ENCODE measurements at regions not wholly inside any gene's neighbourhood (a gene's known extent, or its start where the extent isn't known, plus 50 kb on each side); places are given as distances from the start of the nearest gene placed in this dataset.

- DNase-seq: no peak
These were observed 334.1 kb downstream of the SHANK2 start for GRCh38 chr11:70918242-70918641.

DNA sequence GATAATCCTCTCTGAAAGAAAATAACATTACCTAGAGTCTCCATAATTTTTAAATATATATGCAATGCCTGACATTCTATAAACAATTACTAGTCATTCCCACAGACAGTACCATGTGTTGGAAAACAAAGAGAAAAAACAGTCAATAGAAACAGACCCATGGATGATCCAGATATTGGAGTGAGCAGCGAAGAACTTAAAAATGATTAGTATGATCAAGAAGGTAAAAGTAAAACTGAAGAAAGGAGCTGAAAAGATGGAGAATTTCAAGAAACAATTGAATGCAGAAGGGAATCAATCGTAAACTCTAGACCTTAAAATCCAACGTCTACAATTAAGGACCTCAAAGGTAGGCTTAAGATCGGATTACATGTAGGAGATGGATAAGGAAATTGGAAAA is 330.6 kb downstream of the SHANK2 start:
- no peak for DNase-seq

- no peak for DNase-seq
These were observed 328.3 kb downstream of the SHANK2 start for GRCh38 chr11:70924108-70924507.

GRCh38 chr11:70925238-70925637 is 327.1 kb downstream of the SHANK2 start:
- no peak for DNase-seq

DNA sequence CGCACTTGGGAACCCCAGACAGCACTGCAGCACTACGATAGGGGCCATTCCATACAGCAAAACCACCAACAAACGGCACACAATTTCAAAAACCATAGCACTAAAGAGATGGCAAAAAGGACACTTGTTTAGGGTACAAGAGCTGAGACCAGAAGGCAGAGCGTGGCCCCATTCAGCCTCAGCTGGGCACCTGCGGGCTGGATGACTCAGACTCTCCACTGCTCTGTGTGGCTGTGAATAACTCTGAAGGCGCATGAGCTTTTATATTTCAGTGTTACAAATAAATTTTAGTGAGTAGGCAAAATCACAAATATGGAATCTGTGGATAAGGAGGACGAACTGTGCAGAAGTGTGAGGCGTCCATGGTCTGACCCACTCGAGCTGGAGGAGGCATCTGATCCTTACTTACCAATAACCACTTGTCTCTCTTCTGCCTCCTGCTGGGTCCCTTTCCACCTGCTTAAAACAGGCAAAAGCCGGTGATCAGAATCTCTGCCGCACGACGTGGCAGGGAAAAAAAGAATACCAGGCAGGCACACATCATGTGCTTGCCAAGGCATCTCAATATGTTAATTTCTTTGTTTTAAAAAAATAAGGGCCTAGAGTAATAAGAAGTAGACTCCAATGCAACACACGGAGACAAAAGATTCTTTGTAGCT is 325.7 kb downstream of the SHANK2 start:
- no peak for DNase-seq

GRCh38 chr11:70928854-70929598 is 323.4 kb downstream of the SHANK2 start:
- no peak for DNase-seq

- no peak for DNase-seq
These were observed 322.2 kb downstream of the SHANK2 start for GRCh38 chr11:70930215-70930614.

DNA sequence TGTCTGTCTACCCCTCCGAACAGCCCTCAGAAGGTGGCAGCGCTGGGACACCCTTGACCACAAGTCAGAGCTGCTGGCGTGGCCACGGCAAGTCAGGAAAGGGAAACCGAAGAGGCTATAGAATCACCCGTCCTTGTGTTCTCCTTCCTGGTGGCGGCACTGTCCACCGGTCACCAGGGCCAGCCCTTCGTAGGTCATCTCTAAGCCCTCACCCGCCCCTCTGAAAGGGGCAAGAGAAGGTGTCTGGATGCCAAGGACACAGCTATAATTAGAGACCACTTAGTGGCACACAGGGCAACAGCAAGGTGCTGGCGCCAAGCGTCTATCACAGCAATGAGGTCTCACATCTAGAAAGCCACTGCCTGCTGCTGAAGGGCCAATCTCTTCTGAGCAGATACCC is 320.9 kb downstream of the SHANK2 start:
- no peak for DNase-seq

GRCh38 chr11:70933981-70934583 is 318.3 kb downstream of the SHANK2 start:
- DNase-seq: no peak

DNA sequence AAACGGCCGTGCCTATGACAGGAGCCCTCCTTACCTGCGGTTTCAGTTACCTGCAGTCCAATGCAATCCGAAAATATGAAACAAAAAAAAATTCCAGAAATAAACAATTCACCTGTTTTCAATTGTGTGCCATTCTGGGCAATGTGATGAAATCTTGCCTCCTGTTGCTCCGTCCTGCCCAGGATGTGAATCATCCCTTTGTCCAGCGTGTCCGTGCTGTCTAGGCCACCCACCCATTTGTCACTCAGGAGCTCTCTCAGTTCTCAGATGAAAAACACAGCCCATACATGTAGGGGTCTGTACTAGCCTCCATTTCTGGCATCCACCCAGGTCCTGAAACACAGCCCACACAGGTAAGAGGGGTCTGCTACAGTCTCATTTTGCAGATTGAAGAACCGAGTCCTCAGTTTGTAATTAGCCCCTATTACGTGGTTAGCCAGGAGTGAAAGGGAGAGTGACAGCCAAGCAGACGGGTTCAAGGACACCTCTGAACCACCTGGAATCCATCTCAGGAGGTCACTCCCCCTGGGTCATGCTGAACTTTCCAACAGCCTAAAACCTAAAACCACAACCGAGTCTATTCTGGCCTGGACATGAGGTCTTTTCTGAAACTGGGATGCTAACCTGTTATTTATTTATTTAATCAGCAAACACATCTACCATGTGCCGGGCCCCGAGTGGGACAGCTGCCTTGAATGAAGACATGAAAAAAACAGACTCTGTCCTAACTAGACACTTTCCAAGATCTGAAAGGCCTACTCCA is 317.2 kb downstream of the SHANK2 start:
- no peak for DNase-seq

DNA sequence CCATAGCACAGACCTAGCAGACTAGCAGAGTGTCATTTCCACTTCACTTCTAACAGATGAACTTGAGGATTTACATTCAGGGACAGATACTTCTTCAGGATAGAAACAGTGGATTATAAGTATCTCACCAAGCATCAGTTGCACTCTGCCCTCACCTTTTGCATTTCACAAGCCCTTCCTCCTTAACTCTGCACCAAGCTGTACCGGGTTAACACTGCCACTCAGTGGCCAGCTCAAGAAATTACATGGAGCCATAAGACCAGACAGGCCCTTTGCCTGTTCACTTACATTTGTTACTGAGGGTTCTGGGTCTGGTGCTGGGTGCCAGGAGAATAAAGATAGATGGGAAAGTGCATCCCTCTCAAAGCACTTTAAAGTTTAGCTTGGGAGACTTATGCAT is 309.8 kb downstream of the SHANK2 start:
- DNase-seq: no peak

- DNase-seq: no peak
These were observed 308.2 kb downstream of the SHANK2 start for GRCh38 chr11:70944141-70944540.

- no peak for DNase-seq
These were observed 307.7 kb downstream of the SHANK2 start for GRCh38 chr11:70944636-70945035.

- DNase-seq: no peak
These were observed 304.0 kb downstream of the SHANK2 start for GRCh38 chr11:70948398-70948797.

- DNase-seq: no peak
These were observed 303.4 kb downstream of the SHANK2 start for GRCh38 chr11:70948855-70949531.

GRCh38 chr11:70951139-70951804 is 301.1 kb downstream of the SHANK2 start:
- DNase-seq: no peak

GRCh38 chr11:70952191-70952590 is 300.2 kb downstream of the SHANK2 start:
- DNase-seq: no peak

DNA sequence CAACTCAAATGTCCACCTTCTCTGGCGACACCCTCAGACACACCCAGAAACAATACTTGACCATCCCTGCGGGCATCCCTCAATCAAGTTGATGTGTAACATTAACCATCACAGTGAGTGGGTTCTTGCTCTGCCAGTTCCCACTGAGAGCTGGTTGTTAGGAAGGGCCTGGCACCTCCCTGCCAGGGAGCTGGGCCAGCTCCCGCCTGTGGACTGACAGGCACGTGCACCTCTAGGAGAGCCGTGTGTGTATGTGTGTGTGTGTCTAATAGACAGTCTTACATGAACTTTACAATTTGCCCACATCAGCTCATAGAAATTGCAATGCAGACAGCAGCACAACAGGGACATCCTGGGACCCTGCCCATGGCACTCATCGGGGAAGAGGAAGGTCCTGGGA is 298.7 kb downstream of the SHANK2 start:
- DNase-seq: no peak

- DNase-seq: no peak
These were observed 297.9 kb downstream of the SHANK2 start for GRCh38 chr11:70954471-70954870.
